ENCODE measurements at regions not wholly inside any gene's neighbourhood (a gene's known extent, or its start where the extent isn't known, plus 50 kb on each side); places are given as distances from the start of the nearest gene placed in this dataset.

- TF ChIP-seq CTCF (IDR thresholded peaks at IDR 0.05) (no peak), POLR2AphosphoS5 (IDR thresholded peaks at IDR 0.05; ENCODE audit: low read depth, low read length) (no peak), REST (IDR thresholded peaks at IDR 0.05; ENCODE audit: insufficient read depth in 1 of 2, low read depth in 2 of 2, low read length in 1 of 2) (no peak), TCF7L2 (IDR thresholded peaks at IDR 0.05; ENCODE audit: low read depth, low read length) (no peak)
These were observed 166.9 kb downstream of the OLFM1 start for GRCh38 chr9:135254176-135255032.
